ENCODE measurements at regions not wholly inside any gene's neighbourhood (a gene's known extent, or its start where the extent isn't known, plus 50 kb on each side); places are given as distances from the start of the nearest gene placed in this dataset.

- no peak overlapping the region for H3K27ac ChIP-seq
- TF ChIP-seq CTCF (IDR thresholded peaks at IDR 0.05) (peak; percentile 39), ZFX (IDR thresholded peaks at IDR 0.05; ENCODE audit: borderline replicate concordance) (no peak)
These were observed 501.1 kb downstream of the VRK1 start for GRCh38 chr14:97298331-97298730.

- TF ChIP-seq CTCF (IDR thresholded peaks at IDR 0.05) (no peak), ZFX (IDR thresholded peaks at IDR 0.05; ENCODE audit: borderline replicate concordance) (no peak)
- H3K27ac ChIP-seq, result no peak overlapping the region
These were observed 501.6 kb downstream of the VRK1 start for GRCh38 chr14:97298736-97299135.

DNA sequence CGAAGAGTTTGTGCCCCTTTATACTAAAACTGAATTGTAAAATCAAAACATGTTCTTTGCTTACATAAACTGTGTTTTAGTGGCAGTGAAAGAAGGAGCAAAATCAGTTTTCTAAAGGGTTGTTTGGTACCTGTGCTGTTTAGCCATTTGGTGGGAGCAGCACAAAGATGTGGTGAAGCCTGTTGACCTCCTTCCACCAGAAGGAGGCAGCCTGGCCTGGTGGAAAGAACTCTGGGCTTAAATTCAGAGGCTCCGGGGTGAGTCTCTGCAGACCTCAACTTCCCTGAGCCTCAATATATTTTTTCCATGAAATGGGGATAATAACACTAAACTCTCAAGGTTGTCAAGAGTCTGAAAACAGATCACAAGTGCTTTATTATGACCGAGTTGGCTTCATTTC lies 502.5 kb downstream of the VRK1 start:
- TF ChIP-seq CTCF (IDR thresholded peaks at IDR 0.05), result peak; percentile 15; the same call in 1 of the 2 replicates
- TF ChIP-seq ZFX (IDR thresholded peaks at IDR 0.05; ENCODE audit: borderline replicate concordance), result no peak
- H3K27ac ChIP-seq, result no peak overlapping the region

DNA sequence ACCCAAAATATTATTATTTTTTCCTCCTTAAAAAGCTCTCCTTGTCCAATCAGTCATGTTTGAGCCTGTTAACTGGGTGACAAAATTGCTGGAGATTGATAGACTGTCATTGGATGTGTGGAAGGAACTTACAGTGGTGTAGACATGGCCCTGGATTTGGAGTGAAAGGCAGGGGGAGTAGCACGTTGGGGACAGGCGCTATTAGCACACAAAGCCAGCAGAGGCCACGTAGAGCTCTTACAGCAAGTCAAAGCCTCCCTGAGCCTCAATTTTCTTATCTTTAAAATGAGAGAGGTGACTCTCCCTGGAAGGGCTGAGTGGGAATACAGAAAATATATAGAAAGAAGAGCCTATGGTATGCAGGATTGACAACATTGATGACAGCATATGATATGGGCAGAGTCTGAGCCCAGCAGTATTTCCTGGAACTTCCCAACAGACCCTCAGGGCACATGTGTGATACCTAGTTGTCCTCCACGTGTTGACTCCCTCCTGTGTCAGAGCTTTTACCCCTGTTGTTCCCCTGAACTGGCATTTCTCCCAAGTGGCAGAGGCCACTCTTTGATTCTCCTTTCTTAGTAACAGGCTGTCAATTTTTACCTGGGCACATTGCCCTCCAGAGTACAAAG lies 504.9 kb downstream of the VRK1 start:
- TF ChIP-seq CTCF (IDR thresholded peaks at IDR 0.05) (no peak), ZFX (IDR thresholded peaks at IDR 0.05; ENCODE audit: borderline replicate concordance) (no peak)
- H3K27ac ChIP-seq, result no peak overlapping the region

- no peak overlapping the region for H3K27ac ChIP-seq
- TF ChIP-seq ZFX (IDR thresholded peaks at IDR 0.05; ENCODE audit: borderline replicate concordance) (no peak), CTCF (IDR thresholded peaks at IDR 0.05) (no peak)
These were observed 509.1 kb downstream of the VRK1 start for GRCh38 chr14:97306133-97306759.

- H3K27ac ChIP-seq, result no peak overlapping the region
- TF ChIP-seq CTCF (IDR thresholded peaks at IDR 0.05) (no peak), ZFX (IDR thresholded peaks at IDR 0.05; ENCODE audit: borderline replicate concordance) (no peak)
These were observed 509.6 kb downstream of the VRK1 start for GRCh38 chr14:97306760-97307246.

DNA sequence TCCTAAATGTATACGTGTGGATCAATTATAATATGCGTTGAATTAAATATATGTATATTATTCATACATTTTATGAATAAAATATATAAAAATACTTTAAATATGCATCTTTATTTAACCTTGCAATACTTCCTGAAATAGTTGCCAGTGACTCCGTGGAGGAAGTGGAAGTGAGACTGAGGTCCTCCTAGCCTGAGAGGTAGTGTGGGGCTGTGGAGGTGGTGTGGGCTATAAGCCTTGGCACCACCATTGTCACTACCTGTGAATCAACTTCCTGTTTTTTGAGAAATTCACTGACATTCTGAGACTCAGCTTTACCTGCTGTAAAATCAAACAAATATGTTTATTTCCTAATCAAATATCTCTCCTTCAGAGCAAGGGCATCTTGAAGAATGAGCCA lies 514.2 kb downstream of the VRK1 start:
- TF ChIP-seq CTCF (IDR thresholded peaks at IDR 0.05) (no peak), ZFX (IDR thresholded peaks at IDR 0.05; ENCODE audit: borderline replicate concordance) (no peak)
- H3K27ac ChIP-seq, result no peak overlapping the region
